ENCODE measurements at regions not wholly inside any gene's neighbourhood (a gene's known extent, or its start where the extent isn't known, plus 50 kb on each side); places are given as distances from the start of the nearest gene placed in this dataset.
"Not testable (repeated sequence)": the region's sequence is repeated elsewhere in the genome, so short reads cannot be mapped to it uniquely, and the experiment has no call there.

DNA sequence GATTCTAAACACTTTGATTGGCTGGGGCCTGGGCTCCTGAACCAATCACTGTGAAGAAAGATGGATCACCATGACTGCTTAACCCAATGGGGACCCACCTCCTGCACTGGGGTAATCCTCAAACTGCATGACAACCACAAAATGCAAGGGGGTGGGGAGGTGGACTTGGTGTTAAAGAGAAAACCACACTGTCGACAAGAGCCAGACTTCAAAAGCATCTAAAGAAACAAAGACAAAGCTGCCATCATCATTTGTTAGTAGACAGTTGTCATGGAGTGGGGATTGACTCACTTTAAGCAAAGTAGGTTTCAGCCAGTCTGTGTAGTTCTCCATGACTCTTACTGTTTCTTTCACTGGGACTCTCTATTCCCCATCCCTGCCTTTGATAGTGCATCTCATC, 433.8 kb downstream of the PLPP3 start:
- no peak for DNase-seq

DNA sequence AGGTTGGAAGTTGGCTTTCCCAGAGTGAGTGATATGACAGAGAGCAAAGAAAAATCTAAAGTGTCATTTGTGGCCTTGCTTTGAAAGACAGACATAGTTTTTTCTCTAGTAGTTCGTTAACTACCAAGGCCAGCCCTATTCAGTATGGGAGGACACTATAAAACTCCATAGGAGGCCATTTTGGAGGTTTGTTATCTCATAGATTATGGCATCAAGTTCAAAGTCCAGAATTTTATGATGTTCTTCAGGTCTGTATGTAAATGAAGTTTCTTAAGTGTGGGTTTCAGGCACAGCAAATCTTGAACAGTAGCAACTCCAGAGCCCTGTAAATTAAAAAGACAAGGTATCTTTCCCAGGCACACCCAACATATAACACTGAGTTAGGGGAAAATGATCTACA, 437.1 kb downstream of the PLPP3 start:
- no peak for DNase-seq

DNA sequence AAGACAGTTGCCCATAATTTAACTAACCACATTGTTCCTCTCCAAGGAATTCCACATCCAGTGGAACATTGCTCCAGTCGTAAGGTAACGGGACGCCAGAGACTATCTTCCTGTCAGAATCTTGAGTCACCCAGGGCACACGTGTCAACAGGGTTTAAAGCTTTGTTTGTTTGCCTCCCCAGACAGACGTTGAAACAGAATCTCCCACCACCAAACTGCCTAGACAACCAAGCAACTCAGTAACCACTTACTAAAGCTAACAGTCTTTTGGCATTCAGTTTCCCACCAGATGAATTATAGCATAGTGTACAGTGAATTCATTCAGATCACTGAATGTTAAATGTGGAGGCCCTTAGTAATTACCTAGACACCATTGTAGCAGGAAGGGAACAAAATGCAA, 439.5 kb downstream of the PLPP3 start:
- no peak for DNase-seq

DNA sequence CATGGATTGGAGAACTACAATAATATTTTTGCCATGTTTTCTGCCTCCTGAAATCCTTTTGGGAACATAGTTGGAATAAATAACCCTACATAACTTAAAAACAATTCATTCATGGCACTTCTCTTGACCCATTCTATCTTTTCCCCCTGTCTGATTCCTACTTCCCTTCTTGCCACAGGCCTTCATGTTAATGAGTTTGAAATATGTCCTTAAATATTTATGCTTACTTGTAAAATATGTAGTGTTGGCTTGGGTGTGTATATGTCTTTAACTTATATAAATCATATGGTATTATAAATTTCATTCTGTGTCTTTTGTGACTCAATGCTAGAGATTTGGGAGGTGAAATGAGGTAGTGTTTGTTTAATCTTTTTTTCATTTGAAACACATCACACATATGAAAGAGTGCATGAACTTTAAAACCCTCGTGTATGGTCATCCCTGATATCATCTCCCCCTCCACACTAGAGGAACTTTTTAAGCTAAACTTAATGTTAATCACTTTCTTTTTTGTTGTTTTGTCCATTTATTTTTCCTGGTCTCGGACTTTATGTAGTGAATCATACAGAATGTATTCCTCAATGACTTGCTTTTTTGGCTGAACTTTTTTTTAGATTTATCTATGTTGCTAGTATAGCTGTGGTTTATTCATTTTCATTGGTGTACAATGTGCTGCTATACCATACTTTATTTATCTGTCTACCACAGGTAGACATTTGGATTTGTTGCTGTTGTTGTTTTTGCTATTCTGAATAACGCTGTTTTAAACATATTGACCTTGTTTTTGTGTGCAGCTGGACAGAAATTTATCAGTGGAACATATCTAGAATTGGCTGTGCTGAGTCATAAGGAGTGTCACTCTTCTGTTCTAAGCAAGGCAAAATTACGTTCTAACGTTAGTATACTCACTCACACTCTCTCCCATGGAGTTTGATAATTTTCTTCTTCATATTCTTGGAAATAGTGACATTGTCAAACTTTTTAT, 441.6 kb downstream of the PLPP3 start:
- no peak for DNase-seq

DNA sequence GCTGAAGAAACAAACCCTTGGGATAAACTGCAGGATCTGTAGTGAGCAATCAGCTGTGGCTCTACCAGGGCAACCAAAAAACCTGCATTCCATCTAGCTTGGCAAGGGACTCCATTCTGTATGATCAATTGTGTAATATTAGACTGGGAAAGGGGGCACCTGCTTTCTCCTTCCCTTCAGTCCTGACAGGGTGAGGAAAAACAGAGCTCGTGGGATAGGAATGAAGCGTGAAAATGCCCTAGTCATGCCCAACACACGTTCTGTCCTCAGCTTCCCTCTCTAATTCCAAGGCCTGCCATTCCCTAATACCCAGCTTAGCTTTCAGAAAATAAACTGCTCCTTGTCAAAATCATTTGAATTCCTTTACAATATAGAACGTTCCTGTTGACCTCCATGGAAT, 442.3 kb downstream of the PLPP3 start:
- DNase-seq, result no peak

DNA sequence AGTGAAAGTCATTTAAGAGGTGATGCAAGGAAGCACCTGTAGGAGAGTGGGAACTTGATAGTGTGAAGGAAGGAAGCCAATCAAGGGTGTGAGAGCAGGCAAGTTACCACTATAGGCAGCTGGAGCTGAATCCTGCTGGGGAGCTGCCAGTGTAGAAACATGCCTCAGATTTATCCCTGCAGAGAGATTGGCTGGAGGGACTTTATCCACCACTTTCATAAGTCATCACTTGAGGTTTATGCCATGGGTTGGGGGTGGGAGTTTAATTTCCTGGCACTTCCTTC, 443.6 kb downstream of the PLPP3 start:
- no peak for DNase-seq

DNA sequence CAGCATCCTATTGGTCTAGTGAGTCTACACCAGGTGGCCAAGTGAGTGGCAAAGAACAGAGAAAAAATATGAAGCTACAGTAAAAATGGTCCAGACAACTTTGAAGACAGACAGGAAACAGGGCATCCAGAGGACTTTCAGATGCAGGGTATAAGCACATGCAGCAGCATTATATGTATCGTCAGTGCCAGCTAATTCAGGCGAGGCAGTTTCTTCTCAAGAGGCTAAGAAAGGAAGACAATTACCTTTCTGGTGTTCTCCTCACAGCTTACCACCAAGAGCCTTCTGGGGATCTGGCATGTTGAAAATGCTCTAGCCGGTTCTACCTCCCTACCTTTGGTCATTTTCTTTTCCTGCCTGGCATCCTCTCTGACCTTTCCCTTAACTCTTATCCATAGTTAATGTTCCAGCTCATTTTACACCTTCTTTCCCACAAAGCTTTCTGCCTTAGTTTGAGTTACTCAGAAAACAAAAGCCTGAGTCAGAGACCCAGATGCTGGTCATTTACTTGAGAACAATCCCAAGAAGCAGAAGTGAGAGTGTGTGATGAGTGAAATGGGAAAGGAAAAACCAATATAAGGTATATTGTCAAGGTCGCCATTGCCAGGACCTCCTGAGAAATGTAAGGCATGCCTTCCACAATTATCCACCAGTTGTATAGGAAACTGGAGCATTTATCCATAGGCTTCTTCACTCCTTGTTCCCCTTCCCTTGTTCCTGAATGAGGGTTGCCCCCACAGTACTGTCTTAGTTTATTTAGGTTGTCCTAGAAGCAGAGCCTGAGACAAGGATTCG, 444.1 kb downstream of the PLPP3 start:
- no peak for DNase-seq

DNA sequence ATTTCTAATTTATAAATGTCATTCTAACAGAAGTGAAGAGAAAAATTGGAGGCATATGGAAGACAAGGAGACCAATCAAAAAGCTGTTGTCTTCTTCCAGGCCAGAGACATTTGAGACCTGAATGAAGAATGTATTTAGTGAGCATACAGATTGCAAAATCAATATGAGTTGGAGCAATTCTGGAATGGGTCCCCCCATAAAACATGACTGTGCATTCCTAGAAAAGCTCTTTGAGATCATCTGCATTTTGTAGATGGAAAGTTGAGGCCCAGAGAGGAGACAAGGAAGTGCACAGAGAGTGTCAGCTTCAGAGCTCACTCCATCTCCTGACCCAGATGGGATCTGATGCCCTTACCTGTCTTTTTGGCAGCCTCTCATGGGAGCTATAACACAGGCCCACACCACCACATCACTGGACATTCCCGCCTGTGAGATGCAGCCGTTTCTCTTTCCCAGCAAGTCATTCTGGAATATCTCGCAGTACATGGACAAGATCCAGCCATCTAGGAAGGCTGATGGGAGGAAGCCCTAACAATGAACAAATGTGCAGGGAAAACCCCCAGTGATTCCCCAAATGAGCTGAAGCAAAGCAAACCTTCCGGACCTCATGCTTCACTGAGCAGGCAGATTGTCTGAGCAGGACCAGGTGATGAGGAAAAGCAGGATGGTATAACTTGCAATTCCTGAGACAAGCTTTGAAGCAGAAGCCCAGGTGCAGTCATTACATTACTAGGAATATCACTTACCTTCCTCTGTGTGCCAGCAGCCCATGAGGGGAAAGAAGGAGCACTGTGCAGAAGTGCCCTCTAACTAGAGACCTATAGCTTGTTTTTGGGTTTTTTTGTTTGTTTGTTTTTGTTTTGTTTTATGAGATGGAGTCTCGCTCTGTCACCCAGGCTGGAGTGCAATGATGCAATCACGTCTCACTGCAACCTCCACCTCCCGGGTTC, 445.6 kb downstream of the PLPP3 start:
- DNase-seq, result no peak

DNA sequence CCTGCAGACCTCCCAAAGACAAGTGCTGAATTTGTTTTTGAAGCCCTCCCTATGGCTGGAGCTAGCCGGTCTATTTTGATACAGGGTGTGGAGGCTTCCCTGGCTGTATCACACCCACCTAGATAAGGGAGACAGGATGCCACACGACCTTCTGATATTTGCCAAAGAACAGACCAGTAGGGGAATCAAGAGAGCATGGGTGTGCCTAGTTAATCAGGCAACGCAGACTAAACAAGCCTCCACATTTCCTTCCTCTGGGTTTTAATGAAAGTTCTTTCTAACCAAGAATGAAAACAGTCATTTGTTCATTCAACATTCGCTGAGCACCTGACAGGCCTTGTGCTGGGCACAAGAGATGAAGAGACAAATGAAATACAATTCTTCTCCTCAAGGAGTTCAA, 446.8 kb downstream of the PLPP3 start:
- DNase-seq, result no peak

DNA sequence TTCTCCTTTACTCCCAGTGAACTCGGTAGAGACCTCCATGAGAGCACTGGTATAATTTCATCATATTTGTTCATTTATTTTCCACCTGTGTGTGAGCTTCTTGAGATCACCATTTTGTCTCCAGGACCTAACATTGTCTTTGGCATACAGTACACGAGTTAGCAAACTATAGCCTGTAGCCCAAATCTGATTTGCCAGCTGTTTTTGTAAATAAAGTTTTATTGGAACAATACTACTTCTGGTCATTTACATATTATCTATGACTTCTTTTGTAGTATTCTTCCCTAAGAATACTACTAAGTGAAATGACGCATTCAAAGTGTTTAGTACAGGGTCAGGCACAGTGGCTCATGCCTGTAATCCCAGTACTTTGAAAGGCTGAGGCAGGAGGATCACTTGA, 449.5 kb downstream of the PLPP3 start:
- no peak for DNase-seq

DNA sequence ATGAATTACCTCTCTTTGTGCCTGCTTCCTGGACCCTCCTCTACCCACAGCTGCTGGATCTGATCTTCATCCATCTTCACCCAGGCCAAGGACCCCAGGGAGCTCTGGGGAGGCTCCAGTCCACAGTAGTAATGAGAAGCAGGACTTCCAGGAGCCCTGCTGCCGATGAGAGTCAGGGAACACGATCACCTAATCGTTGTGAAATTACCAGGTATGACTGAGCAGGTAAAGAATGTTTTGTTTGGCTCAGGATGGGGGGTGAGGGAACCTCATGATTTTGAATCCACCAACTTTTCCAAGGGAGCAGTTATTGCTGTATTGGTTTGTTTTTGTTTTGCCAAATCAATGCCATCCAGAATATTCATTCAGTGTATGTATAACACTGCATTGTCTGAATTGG, 454.0 kb downstream of the PLPP3 start:
- DNase-seq, result no peak

DNA sequence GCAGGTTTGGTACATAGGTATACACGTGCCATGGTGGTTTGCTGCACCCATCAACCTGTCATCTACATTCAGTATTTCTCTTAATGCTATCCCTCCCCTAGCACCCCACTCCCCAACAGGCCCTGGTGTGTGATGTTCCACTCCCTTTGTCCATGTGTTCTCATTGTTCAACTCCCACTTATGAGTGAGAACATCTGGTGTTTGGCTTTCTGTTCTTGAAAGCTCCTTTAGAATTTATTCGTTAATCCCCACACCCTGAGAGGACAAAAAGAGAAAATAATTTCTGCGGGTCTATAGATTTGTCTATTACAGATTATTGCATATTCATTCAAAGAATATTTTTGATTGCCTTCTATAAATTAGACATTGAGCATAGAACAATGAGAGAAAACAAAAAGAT, 455.5 kb downstream of the PLPP3 start:
- DNase-seq, result no peak

DNA sequence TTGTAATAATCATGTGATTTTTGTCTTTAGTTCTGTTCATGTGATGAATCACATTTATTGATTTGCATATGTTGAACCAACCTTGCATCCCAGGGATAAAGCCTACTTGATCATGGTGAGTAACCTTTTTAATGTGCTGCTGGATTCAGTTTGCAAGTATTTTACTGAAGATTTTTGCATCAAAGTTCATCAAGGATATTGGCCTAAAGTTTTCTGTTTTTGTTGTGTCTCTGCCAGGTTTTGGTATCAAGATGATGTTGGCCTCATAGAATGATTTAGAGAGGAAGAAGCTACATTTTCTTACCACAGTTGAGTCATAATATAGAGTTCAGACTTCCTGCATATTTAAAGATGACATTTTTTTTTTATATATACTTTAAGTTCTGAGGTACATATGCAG, 455.9 kb downstream of the PLPP3 start:
- DNase-seq, result no peak

DNA sequence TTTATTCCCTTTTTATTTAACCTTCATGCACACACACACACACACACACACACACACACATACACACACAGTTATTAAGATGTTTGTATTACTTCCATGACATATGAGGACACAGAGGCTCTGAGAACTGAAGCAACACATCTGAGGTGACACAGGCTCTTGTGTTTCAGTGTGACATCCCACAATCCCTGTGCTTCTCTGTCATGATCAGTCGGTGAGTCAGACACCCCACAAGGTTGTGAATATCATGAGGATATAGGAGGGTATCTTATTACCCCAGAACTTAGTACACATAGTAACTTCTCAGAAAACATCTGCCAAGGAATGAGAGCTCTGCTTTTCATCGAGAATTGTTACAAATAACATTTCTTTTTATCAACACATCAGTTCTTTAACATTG, 459.3 kb downstream of the PLPP3 start:
- no peak for DNase-seq

DNA sequence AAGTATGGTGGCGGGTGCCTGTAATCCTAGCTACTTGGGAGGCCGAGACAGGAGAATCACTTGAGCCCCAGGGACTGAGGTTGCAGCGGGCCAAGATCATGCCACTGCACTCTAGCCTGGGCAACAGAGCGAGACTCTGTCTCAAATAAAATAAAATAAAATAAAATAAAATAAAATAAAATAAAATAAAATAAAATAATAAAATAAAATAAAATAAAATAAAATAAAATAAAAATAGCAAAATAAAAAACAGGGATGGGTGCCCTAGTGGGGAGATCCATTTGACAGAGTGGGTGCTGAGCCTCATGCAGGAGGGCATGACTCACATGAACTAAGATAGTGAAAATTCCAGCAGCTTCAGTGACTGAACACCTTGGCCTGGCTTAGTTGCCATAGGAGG, 460.7 kb downstream of the PLPP3 start:
- not testable (repeated sequence) for DNase-seq

DNA sequence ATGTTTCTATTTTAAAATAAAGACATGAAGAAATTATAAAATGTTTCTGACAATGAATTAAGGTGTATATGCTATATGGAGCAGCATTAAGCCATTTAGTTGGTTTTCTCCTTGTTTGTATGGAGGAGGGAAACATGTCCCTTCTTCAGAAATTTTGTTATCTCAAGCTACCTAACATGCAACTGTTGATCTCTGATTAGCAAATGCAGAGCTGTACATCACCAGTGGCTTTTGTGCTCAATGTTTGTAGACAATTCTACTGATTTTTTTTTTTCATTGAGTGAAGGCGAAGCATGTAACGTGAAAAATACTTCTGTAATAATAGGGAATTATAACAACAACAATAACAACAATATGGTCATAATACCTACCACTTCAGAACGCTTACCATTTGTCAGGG, 463.7 kb downstream of the PLPP3 start:
- DNase-seq, result no peak

DNA sequence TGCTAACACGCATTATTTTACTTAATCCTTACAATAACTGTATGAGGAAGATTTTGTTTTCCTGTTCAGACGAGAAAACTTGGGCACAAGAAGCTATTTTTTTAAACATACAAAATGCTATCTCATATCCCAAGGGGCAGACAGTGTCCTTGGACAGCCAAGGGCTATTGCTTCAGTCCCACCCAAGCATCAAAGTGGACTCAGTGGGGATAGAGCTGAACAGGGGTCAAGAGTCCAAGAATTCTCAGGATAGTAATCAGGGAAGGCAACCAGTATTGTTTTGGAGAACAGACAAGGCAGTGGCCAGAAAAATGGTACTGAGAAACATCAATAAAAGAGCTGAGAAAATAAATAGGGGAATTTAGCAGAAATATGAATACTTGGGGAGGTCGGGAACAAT, 465.7 kb downstream of the PLPP3 start:
- no peak for DNase-seq

DNA sequence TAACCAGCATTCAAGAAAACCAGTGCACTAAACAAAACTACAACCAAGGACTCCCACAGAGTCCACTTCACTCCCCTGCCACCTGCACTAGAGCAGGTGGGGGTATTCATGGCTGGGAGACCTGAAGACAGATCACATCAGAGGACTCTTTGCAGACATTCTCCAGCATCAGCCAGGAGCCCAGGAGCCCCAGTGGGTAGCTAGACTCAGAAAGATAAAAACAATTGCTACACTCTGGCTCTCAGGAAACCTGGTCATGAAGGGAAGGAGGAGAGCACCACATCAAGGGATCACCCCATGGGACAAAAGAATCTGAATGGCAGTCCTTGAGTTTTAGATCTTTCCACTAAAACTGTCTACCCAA, 472.1 kb downstream of the PLPP3 start:
- no peak for DNase-seq

DNA sequence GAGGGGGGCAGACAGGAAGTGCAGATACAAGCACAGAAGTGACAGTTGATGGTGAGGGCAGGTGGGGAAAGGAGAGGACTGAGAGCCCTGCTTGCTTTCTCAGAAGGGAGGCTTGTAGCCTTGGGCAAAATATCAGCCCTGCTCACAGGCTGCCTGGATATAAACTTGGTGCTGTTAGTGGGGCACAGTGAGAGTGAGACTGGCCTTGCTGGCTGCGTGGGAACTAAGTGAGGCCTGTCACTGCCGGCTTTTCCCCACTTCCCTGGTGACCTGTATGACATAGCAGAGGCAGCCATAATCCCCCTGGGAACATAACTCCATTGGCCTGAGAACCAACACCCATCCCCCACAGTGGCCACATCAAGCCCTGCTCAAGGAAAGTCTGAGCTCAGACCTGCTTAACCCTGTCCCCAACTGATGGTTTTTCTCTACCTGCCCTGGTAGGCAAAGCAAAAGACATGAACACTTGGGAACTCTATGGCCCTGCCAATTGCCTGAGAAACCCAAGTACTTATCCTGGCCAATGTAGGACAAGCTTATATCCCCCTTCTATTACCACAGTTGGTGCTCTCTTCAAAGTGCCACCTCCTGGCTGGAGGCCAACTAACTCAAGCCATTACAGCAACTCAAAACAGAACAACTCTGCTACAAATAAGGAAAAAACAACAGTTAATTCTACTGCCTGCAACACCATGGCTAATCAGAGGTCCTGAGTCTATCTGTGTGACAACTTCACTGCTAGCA, 472.7 kb downstream of the PLPP3 start:
- DNase-seq, result no peak

DNA sequence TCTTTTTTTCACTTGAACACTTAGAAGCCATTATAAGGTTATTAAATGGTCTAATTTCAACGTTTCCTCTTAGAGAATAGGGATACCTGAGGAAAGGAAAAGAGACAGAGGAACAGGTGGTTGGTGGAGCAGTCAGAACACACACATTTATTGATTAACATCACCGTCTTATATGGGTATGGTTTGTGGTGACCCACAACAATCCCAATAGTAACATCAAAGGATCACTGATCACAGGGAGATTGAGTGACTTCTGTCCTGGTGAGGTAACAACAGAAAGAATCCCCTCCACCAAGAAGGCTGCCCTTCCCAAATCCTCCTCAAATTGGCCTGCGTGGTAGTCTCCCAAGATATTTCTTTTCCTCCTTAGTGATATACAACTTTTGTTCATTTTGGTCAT, 474.0 kb downstream of the PLPP3 start:
- no peak for DNase-seq

DNA sequence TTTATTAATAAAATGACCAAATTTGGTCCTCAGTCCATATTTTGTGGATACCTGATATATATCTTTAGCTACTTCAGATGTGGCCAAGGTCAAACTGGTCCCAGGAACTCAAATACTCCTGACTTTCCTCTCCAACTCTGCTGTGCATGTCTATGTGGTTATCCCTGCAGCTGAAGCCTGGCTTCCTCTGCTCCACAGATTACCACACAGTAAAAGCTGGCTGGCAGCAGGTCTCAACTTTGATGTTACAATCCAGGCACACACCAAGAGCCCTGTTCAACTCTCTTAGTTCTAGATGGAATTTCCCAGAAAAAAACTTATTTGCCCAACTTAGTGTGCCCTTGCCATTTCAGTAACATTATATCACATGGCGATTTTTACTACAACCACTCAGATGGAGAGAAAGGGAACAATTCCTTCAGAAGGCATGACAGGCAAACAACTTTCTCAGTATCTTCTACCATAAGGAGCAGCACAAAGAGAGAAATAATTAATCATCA, 479.5 kb downstream of the PLPP3 start:
- DNase-seq, result no peak

DNA sequence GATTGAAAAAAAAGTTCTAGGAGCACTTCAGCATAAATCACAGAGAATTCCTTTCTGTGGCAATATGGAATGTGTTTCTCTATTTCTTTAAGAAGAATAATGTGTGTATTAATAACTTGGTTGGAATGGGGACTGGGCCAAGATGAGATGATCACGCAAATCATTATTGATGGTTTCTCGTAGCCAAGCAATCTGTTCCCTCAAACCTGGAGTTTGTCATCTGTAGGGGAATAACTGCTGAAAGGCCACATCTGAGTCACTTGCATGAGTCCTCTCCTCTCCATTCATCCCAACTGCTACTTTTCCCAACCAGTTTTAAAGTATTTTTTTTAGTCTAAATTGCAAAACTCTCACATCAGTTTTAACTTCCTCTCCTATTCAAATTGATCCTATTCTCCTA, 480.4 kb downstream of the PLPP3 start:
- no peak for DNase-seq
